Embryonic facial prominence (tissue), 1 donor: ENCODE measurements at regions not wholly inside any gene's neighbourhood (a gene's known extent, or its start where the extent isn't known, plus 50 kb on each side); places are given as distances from the start of the nearest gene placed in this dataset.
"Not testable (repeated sequence)": the region's sequence is repeated elsewhere in the genome, so short reads cannot be mapped to it uniquely, and the experiment has no call there.

ENCODE experiments used
- DNase-seq: peaks from one replicate; pipeline ENCODE4 v3.0.0-alpha.2; 2016; ENCODE audit errors: extremely low spot score

DNA sequence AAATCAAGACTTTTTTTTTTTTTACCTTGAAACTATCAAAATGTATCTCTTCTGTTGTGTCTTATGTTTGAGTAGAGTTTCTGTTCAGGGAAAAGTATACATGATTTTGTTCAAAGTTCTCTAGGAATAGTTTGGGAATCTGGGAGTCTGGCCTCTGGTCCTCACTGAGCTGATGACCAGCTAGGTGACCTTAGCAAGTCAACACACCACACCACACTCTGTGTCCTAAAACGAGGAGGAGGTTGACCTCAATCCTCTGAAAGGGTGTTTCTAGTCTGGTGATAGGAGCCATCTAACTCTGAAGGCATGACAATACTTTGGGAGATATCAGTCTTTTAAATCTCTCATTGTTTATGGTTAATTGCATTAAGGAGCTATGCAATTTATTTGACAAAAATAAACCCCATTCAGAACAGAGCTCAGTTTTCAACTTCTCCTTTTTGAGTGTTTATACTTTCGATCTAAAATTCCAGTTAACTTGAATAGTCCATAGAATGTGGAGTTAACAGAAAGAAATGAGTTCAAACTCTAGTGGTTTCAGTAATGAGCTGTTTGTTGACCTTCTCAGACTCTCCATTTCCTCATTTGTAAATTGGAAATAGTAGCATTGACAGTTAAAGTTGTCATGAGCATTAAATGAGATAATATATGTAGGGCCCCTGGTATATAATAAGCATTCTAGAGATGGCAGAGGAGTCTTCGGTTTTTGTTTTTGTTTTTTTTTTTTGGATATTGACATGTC is 112.2 kb upstream of the LRRN1 start:
- DNase-seq = no peak

DNA sequence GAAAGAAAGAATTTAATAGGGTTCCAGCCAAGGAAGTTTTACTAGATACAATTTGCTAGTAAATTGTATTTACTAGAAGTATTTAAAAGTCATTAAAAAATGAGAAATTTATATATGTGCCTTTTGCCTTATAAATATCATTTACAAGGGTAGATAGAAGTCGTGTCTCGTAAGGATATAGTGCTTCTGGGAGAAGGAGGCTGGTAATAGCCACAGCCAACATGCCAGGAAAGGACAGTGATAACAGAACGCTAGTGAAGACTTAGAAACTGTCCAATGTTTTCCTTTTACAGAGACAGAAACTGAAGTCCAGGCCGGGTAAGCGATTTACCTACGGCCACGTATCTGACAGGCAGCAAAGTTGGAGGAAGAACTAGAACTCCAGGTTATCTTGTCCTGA is 113.5 kb upstream of the LRRN1 start:
- no peak for DNase-seq

DNA sequence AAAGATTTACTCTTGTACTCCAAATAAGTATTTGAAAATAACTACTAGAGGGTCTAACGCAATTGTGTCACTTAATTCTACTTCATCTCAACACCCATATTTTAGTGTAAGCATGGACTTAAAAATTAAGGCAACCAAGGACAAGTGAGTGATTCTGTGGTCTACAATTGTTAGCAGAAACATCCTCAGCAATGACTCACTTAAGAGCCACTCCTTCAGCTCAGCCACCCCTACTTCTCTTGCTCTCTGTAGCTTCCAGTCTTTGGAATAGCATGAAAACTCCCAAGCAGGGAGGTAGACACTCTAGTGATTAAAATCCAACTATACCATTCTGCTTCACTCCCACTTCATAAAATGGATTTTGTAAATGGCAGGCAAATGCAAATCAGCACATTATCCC is 116.0 kb upstream of the LRRN1 start:
- DNase-seq = no peak

DNA sequence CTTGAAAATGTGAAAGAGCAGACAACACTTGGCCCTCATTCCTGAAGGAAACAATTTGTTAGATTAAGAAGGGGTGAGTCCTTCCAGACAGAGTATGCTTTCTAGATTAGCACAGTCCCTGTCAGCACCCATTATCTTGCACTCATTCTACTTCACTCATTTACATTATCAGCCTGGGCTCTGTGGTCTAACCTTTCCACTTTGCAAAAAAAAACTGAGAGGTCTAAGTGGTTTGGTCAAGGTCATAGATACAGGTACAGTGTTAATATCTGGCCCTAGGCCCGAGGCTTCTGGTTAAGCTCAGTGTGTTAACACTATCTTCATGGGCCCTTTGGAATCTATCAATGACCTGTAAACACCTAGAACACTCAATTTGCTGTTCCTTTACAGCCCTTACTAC is 123.4 kb upstream of the LRRN1 start:
- DNase-seq = no peak

DNA sequence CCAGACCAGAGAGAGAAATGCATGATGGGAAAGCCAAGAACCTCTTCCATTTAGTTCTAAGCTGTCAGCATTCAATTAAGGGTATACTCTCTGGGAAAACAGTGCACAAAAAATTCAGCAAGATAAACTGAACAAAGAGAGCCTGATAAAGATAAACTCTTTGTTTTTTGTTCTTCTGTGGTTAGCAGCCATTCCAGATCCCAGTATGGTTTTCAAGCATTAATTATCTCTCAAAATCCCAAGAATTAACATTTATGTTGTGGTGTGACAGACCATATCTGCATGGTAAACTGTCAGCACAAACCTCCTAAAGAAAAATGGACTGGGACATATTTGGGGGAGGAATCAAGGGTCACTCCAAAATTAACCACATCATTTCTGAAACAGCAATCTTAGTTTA is 124.0 kb upstream of the LRRN1 start:
- DNase-seq = no peak

DNA sequence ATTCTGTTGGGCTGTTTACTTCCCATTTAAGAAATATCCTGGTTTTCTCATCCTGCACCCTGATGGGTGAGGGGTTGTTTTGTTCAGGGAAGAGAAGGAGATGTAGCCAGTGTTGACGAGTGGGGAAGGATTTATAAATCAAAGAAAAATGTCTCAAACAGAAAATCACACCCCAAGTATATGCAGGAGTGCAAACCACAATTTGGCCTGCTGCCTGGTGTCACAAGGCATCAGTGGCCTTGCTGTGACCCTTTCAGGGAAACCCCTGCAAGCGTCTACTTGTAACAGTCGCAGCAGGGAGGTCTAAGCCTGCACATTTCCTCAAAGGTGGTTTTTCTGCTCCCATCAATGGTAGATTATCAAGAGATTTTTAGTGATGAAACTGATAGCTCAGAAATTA is 132.6 kb upstream of the LRRN1 start:
- DNase-seq = no peak

DNA sequence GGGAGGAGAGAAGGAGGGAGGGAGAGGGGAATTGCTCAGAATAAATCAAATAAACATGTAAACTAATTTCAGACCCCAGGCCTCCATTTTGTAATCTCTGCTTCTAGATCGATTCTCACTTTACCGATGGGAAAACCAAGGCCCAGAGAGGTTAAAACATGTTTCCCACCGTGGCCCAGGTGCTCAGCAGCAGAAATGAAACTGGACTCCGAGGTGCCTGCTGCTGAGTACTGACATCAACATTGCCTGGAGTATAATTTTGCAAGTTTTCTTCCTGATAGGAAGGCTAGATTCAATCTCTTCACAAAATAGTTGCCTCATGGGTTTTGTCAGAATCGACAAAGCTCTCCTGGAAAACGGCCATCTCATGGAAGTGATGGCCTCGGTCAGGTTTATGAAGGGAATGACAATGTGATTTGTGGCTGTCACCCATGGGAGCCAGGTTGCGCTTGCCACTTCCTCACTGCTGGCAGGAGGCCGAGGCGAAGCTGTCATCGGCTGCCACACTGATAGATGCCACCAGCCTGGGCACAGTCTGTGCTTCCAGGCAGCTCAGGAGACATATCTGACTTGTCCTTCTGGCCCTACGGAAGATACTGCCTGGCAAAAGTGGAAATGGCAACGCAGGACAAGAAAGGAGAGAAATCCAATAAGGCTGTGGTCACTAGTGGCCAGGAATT is 133.1 kb upstream of the LRRN1 start:
- DNase-seq = no peak

DNA sequence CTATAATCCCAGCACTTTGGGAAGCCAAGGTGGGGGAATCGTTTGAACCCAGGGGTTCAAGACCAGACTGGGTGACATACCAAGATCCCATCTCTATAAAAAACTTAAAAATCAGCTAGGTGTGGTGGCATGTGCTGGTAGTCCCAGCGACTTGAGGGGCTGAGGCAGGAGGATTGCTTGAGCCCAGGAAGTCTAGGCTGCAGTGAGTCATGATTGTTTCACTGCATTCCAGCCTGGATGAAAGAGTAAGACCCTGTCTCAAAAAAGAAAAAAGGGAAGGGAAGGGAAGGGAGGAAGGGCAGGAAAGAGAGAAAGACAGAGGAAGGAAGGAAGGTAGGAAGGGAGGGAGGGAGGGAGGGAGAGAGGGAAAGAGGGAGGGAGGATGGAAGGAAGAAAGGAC is 133.7 kb upstream of the LRRN1 start:
- no peak for DNase-seq

DNA sequence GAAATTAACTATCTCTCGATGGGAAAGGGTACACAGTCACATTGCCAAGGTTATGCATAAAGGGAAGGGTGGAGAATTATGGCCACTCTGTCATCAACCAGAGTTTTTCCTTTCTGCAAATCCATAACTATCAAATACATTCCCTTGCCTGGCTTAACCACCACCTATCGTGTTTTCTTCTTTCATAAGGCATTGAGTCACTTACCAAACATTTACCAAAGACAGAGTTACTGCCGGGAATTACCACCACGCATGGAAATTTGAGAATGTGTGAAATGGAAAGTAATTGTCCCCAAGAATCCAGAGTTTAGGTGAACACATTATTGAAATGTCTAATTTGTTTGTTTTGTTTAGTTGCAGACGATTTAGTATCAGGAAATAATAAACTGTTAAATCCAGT is 134.3 kb upstream of the LRRN1 start:
- no peak for DNase-seq

DNA sequence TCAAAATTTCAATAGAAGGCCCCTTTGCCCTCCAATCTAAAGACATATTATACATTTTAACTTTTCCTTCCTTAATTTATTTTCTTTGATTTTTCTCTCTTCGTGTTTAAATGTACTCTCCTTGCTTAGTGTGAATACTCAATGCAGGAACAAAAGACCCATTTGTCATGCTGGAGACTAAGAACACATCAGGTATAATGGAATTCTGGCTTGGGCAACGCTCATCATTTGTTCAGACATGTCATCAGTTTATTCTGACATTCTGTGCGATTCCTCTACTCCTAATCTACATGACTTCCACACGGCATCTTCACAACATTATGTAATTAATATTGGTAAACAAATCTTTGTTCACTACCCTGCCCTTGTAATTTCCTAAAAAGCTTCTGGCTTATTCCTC is 136.6 kb upstream of the LRRN1 start:
- no peak for DNase-seq

DNA sequence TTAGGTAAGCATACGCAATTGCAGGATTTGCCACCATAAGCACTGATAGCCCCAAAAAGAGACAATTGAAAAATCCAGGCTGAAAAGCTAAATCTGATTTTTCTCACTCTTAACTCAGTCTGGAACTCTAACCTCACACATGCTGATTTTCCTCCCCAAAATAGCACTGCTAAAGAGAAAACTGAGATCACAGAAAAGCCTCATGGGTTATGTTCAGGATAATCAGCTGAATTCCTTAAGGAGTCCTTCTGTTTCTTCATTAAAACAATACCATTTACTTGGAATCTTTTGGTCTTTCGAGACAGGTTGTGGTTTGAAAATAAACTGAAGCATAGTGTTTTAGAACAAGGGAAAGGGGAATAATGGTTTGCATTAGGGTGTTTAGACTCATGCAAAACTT is 144.3 kb upstream of the LRRN1 start:
- DNase-seq = no peak

DNA sequence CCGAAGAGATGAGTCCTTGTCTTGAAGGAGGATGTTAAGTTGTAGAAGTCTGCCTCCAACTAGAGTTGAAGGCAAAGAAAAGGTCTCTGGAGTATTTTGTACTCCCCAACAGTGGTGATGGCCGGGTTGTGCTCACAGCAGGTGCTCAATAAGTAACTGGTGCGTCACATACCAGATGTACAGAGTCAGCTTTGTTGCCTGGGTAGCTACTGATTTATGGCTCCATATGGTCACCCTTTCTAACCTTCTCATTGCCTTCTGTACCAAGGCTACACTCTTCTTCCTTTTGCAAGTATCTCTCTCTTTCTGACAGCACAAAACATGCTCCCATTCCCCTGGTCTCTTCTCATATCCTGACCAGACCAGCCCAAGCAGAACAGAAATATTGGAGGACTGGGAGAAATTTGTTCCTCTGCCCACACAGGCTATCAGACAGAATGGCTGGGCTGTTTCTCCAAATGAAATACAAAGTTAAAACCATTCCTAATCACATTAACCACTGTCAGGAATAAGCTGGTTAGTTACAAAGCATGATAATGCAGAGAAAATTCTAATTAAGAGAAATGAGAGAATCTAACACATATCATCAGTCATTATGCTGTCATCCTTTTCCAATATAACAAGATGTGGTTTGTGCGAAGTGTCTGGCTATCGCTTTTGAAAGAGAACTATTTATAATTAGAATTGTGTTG is 150.1 kb upstream of the LRRN1 start:
- DNase-seq = no peak

DNA sequence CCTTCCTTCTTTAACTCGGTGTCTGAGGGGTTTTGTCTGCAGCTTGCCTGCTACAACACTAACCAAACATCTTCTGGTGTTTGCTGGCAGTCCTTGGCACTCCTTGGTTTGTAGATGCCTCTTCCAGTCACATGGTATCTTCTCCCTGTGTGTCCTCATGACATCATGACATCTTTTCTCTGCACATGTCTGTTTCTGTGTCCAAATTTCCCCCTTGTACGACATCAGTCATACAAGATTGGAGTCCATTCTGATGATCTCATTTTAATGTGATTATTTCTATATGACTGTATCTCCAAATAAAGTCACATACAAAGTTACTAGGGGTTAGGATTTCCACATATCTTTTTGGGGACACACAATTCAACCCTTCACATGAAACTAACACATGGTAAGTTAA is 152.3 kb upstream of the LRRN1 start:
- no peak for DNase-seq

DNA sequence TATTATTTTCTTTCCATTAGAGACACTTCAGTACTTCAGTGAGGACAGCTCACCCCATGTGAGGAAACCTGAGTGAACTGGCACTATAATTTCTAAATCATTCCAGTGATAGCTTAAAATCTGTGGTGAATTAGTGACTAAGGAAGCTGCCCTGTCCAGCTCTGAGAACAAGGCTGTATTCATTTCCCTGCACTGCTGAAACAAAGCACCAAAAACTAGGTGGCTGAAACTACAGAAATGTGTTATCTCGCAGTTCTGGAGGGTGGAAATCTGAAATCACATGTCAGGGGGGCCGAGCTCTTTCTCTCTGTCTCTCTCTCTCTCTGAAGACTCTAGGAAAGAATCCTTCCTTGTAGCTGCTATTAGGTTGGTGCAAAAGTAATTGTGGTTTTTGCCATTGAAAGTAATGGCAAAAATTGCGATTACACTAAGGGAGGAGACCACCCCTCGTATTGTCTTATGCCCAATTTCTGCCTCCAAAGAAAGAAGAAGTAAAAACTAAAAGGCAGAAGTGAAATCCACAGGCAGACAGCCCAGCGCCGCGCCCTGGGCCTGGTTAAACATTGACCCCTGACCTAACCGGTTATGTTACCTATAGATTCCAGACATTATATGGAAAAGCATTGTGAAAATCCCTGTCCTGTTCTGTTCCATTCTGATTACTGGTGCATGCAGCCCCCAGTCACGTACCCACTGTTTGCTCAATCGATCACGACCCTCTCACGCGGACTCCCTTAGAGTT is 153.0 kb upstream of the LRRN1 start:
- DNase-seq = not testable (repeated sequence)

DNA sequence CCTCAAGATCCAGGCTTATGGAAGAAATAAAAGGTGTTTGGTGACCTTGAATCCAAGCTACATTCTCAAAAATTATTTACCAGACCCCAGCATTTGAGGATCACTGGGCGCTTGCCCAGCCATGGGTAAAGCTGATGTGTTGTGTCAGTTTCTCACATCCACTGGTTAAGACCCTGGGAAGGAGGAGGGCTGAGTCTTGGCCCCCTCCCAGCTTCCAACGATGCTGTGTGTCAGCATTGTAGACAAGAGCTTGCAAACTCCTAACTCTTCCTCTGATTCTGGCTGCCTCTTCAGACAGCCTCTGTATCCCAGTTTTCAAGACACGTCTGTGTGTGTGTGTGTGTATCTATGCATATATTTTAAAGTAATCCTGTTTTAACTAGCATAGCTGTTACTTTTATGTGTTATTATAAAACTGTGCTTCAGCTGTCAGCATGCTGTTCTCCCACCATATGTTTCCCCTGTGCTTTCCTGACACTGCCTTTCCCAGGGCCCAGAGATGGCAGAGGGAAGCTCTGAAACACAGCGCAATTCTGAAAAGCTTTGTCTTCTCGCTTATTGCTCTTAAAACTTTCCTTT is 157.3 kb upstream of the LRRN1 start:
- no peak for DNase-seq

DNA sequence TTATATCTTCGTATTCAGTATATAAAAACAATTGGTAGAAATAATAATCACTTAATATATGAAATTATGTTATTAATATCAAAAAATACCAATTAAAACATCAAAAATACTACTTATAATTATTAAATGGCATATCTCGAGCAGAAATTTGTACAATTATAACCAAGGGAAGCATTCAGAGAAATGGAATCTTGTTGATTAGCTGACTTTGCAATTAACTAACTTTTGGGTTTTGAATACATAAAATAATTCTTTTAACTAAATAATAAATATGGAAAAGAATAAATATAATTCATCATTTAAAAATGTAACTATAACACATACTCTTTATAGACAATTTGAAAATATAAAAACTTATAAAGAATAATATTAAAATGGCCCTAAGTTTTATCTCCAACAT is 160.2 kb upstream of the LRRN1 start:
- DNase-seq = no peak

DNA sequence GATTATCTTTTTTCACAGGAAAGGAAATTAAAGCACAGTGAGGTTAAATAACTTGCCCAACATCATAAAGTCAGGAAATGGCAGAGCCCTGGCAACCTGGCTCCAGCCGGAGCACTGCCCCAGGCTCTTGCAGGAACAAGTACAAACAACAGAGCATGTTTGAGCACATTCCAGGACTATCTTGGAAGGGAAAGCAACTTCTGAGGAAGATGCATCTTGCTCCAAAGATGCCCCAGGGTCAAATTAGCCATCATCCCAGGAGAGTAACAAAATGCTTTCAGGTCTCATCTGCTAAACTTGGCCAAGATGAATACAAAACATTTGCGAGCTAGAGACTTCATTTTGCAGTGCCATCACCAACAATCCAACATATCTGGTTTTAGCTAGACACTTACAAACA is 162.4 kb upstream of the LRRN1 start:
- DNase-seq = no peak

DNA sequence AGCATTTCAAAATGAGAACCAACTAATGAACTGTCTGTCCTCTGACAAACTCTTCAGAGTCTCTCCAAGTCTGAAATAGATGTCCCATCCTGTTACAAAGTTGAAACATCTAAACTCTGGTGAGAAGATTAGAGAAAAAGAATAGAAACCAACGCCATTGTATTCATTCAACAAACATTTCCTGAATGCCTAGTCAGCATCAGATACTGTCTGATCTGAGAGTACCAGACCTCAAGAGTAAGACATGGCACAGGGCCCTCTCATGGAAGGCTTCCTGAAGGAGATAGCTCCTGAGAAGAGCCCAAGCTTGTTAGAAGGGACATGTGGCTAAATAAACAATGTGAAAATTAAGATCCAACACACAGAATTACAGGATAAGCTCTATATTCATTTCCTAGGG is 164.1 kb upstream of the LRRN1 start:
- no peak for DNase-seq

DNA sequence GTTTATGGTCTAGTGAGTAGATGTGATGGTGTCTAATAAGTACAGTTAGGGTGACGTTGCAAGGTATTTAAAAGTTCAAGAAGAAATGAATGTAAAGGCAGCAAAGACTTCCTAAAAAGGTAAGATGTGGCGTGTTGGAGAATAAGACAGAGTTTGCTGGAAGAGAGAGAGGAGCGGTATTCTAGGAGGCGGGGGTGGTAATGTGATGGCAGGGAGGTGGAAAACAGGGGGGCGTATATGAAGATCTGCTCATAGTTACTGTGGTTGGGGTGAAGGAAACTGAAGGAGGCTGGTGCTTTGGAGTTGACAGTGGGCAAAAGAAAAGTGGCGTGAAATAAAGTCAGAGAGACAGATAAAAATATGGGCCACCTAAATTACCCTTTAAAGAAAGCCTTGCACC is 164.9 kb upstream of the LRRN1 start:
- DNase-seq = no peak

DNA sequence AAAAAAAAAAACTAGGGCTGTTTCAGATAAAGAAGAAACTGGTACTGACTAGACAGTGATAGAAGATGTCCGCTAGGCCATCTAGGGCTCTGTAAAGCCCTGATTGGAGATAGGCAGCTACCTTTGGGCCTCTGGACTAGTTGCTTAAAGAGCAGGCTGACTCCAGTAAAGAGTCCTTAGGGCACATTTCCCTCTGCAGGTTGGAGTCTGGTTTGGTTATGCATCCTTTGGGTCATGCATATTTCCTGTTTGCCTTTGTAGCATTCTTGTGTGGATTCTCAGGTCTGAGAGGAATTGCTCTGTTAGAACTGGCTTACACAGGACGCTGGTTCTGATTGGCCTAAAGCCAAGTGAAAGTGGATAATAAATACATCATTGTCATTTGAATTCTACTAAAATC is 165.5 kb upstream of the LRRN1 start:
- DNase-seq = no peak

DNA sequence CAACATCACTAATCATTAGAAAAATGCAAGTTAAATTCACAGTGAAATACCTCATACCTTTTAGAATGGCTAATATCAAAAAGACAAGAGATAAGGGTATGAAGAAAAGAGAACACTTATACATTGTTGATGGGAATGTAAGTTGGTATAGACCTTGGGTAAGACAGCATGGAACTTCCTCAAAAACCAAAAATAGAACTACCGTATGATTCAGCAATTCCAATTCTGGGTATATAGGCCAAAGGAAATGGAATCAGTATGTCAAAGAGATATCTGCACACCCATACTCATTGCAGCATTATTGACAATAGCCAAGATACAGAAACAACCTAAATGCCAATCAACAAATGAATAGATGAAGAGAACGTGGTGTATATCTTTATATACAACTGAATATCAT is 166.8 kb upstream of the LRRN1 start:
- no peak for DNase-seq

DNA sequence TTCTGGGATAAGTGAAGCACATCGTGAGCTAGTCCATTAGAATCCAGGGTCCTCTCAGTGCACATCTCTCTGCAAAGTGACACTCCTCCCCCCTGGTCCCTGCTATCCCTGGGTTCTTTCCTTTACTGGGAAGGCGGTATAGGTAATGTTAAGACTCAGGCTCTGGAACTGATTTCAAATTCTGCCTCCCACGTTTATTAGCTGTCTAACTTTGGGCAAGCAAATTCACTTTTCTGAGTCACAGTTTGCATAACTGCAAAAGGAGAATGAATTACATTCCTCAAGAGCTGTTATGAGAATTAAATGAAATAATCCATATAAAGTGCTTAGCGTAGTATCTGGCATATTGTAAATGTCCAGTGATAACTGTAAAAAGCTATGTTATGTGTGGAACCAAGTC is 168.1 kb upstream of the LRRN1 start:
- no peak for DNase-seq
